ENCODE measurements at regions not wholly inside any gene's neighbourhood (a gene's known extent, or its start where the extent isn't known, plus 50 kb on each side); places are given as distances from the start of the nearest gene placed in this dataset.

DNA sequence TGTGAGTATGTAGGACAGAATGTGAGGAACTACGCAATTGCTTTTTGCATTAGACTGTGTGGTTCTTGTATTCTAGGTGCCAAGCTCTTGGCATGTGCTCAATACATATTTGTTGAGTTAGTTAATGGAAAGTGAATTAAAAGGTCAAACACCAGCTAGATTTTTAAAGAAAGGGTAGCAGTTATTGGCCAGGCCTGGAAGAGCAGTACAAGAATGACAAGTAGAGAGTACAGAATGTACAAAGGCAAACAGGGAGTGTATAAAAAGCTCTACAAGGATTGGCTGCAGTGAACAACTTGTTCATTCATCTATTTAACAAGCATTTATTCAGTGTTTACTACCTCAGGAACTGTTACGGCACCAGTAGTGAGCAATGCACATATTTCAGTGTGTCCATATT, 854.0 kb upstream of the SEL1L start:
- intact Hi-C loops (cut with micrococcal nuclease), result no loop called here
- H3K4me3 ChIP-seq (replicated peaks in 1 of 3; ENCODE audit: insufficient read depth in 1 of 3, low read depth in 1 of 3, low read length in 3 of 3), result no peak overlapping the region
- dilution Hi-C loops (cut with MboI; ENCODE audit: extremely low pct_ligation_motif_present, low sequenced_read_pairs), result no loop called here
- H4K20me1 ChIP-seq (replicated peaks; ENCODE audit: control insufficient read depth, extremely low read depth, insufficient read depth, low read length), result no peaks in the 10 kb centered on the region
- DNase-seq (ENCODE audit: low read depth, low spot score), result no peak
- no peaks in the 10 kb centered on the region for H3K36me3 ChIP-seq (ENCODE audit: control insufficient read depth in 2 of 2, extremely low read depth in 1 of 2, insufficient read depth in 2 of 2, low read length in 2 of 2)
- no peak overlapping the region for H3K27ac ChIP-seq (ENCODE audit: insufficient read depth, low read depth, low read length)
- no peak overlapping the region for H3K4me2 ChIP-seq (ENCODE audit: insufficient read depth, low read length)
- no peak overlapping the region for H2AFZ ChIP-seq (ENCODE audit: low read depth, low read length)
- FAIRE-seq, result no peak
- H3K4me1 ChIP-seq (ENCODE audit: control insufficient read depth, extremely low read depth, insufficient read depth, low read length), result no peaks in the 10 kb centered on the region
- H3K9ac ChIP-seq (replicated peaks; ENCODE audit: extremely low read depth, insufficient read depth, low read length), result no peak overlapping the region
- BruUV-seq (replicated peaks), result no TSS peak
- TF ChIP-seq, protein P1, sequence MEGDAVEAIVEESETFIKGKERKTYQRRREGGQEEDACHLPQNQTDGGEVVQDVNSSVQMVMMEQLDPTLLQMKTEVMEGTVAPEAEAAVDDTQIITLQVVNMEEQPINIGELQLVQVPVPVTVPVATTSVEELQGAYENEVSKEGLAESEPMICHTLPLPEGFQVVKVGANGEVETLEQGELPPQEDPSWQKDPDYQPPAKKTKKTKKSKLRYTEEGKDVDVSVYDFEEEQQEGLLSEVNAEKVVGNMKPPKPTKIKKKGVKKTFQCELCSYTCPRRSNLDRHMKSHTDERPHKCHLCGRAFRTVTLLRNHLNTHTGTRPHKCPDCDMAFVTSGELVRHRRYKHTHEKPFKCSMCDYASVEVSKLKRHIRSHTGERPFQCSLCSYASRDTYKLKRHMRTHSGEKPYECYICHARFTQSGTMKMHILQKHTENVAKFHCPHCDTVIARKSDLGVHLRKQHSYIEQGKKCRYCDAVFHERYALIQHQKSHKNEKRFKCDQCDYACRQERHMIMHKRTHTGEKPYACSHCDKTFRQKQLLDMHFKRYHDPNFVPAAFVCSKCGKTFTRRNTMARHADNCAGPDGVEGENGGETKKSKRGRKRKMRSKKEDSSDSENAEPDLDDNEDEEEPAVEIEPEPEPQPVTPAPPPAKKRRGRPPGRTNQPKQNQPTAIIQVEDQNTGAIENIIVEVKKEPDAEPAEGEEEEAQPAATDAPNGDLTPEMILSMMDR (IDR thresholded peaks at IDR 0.05; ENCODE audit: extremely low read depth in 1 of 2, insufficient read depth in 1 of 2, low read depth in 1 of 2, low read length in 2 of 2), result no peak
- TF ChIP-seq POLR2A (IDR thresholded peaks at IDR 0.05; ENCODE audit: low read depth, low read length) (no peak), GATA2 (IDR thresholded peaks at IDR 0.05; ENCODE audit: insufficient read depth, insufficient read length, low read depth, low read length) (no peak), FOS (IDR thresholded peaks at IDR 0.05; ENCODE audit: borderline replicate concordance, insufficient read depth, low read length) (no peak), POLR2AphosphoS5 (IDR thresholded peaks at IDR 0.05; ENCODE audit: insufficient read depth, low read depth, low read length) (no peak), JUN (IDR thresholded peaks at IDR 0.05; ENCODE audit: borderline replicate concordance, insufficient read depth, insufficient read length, low read depth) (no peak), EZH2 (IDR thresholded peaks at IDR 0.05; ENCODE audit: borderline replicate concordance, low read depth, low read length, severe bottlenecking) (no peak), MYC (IDR thresholded peaks at IDR 0.05; ENCODE audit: low read depth, low read length) (no peak)
- TF ChIP-seq, protein P2, sequence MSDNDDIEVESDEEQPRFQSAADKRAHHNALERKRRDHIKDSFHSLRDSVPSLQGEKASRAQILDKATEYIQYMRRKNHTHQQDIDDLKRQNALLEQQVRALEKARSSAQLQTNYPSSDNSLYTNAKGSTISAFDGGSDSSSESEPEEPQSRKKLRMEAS (IDR thresholded peaks at IDR 0.05; ENCODE audit: insufficient read depth, insufficient read length), result no peak
- H3K9me3 ChIP-seq (replicated peaks; ENCODE audit: control insufficient read depth, insufficient read depth, low read length), result peaks cover 3% of the 10 kb centered on the region
- H3K9me1 ChIP-seq (replicated peaks; ENCODE audit: control insufficient read depth, extremely low read depth, insufficient read depth, low read length), result no peaks in the 10 kb centered on the region
- H3K27me3 ChIP-seq (ENCODE audit: control insufficient read depth in 2 of 2, insufficient read depth in 2 of 2, low read length in 2 of 2), result no peaks in the 10 kb centered on the region
- POLR2A ChIA-PET, result no interaction called here
- CTCF ChIA-PET, result no interaction called here
- H3K79me2 ChIP-seq (ENCODE audit: control insufficient read depth, insufficient read depth, low read length), result no peaks in the 10 kb centered on the region
